GM12892 (cell line): ENCODE measurements at regions not wholly inside any gene's neighbourhood (a gene's known extent, or its start where the extent isn't known, plus 50 kb on each side); places are given as distances from the start of the nearest gene placed in this dataset.
"Not testable (repeated sequence)": the region's sequence is repeated elsewhere in the genome, so short reads cannot be mapped to it uniquely, and the experiment has no call there.

Experiments used
- DNase-seq: peaks from one replicate; pipeline ENCODE4 v3.0.0; 2011; ENCODE audit not compliant: insufficient read length
- FAIRE-seq: peaks from 2 replicates; lab custom pipeline; 2011; peaks lifted over from hg19 to GRCh38; lab: Jason Lieb, UNC
- POLR2A ChIP-seq: IDR thresholded peaks from 2 replicates; pipeline ENCODE4 v1.6.1; 2011; ENCODE audit warnings: low read depth, low read length, control low read depth
- POLR2AphosphoS5 ChIP-seq: IDR thresholded peaks from 2 replicates; pipeline ENCODE4 v1.6.1; 2011; ENCODE audit warnings: low read depth, low read length, control low read depth
- TAF1 ChIP-seq: IDR thresholded peaks from 2 replicates; pipeline ENCODE4 v1.6.1; 2011; ENCODE audit warnings: low read depth, mild to moderate bottlenecking, control low read depth, low read length, borderline replicate concordance

DNA sequence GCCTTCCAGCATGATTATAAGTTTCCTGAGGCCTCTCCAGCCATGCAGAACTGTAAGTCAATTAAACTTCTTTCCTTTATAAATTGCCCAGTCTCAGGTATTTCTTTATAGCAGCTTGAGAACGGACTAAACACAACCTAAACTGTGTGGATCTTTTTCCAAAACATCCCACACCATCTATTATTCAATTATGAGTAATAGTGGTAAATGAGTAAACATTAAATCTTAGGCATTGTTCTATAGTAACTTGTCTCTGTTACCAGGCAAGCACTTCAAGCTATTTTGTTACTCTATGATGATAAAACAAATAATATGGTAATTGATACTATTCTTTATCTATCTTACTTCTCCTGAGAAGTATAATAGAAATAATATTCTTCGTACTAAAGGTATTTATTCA lies 536.9 kb upstream of the CHAC2 start:
- TF ChIP-seq POLR2AphosphoS5 (no peak), POLR2A (no peak), TAF1 (no peak)
- FAIRE-seq (no peak), DNase-seq (no peak)

DNA sequence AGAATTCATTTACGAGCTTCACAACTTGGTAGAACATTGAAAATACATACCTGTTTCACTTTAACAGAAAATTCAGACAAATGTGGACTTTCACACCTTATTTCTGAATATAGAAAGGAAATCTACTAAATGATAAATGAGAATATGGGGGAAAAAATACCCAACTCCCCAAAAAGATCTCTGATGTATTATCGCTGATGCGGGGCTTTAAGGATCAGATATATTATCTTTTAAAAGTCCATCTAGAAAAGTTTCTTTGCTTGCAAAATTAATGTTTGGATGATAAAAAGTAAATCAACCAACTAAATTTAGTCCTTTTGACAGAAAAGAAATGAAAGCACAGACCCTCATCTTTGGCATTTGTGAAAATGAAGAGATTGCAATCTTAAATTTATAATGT lies 540.1 kb upstream of the CHAC2 start:
- FAIRE-seq (no peak), DNase-seq (no peak)
- TF ChIP-seq POLR2A (no peak), POLR2AphosphoS5 (no peak), TAF1 (no peak)

GRCh38 chr2:53220969-53221368 lies 546.6 kb upstream of the CHAC2 start:
- FAIRE-seq (no peak), DNase-seq (no peak)

GRCh38 chr2:53217250-53217649 lies 550.4 kb upstream of the CHAC2 start:
- FAIRE-seq, result no peak
- DNase-seq, result no peak
- TF ChIP-seq POLR2A, result no peak
- no peak for TF ChIP-seq TAF1
- TF ChIP-seq POLR2AphosphoS5, result no peak

More at GRCh38 chr2:53220969-53221368, 546.6 kb upstream of the CHAC2 start:
- TF ChIP-seq POLR2A, result no peak
- TF ChIP-seq POLR2AphosphoS5, result no peak
- no peak for TF ChIP-seq TAF1

DNA sequence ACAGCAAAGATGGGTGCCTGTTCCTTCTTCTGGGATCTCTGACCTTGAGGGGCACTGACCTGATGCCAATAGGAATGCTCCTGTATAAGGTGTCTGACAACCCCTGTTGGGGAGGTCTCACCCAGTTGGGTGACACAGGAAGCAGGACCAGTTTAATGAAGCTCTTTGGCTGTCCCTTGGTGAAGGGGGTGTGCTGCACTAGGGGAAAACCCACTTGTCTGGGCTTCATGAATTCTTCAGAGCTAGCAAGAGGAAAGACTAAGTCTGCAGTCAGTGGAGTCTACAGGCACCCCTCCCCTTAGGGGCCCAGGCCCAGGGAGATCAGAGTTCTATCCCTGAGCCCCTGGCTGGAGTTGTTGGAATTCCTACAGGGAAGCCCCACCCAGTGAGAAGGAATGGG lies 550.8 kb upstream of the CHAC2 start:
- DNase-seq (no peak), FAIRE-seq (no peak)
- TF ChIP-seq POLR2A (no peak), POLR2AphosphoS5 (no peak), TAF1 (no peak)

DNA sequence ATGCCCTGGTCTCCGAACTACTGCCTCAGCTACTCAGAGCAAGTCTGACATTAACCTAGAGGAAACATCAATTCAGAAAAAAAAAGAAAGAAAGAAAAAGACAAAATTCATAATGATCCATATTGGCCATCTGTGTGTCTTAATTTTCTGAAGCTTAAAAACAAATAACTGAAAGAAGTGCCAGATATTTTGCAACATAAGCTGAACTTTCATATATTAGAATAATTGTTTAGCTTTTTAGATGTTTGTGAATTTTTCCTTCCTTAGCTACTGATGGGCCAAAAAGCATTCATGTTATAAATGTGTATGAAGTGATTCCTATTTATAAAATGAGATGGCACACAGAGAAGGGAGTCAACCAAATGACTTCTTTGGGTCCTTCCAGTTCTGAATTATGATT lies 555.0 kb upstream of the CHAC2 start:
- TF ChIP-seq POLR2AphosphoS5 (no peak), TAF1 (no peak), POLR2A (no peak)
- FAIRE-seq (no peak), DNase-seq (no peak)

- TF ChIP-seq TAF1 (no peak), POLR2A (no peak), POLR2AphosphoS5 (no peak)
- FAIRE-seq (no peak), DNase-seq (no peak)
Observed at GRCh38 chr2:53211201-53211774, 556.3 kb upstream of the CHAC2 start.

DNA sequence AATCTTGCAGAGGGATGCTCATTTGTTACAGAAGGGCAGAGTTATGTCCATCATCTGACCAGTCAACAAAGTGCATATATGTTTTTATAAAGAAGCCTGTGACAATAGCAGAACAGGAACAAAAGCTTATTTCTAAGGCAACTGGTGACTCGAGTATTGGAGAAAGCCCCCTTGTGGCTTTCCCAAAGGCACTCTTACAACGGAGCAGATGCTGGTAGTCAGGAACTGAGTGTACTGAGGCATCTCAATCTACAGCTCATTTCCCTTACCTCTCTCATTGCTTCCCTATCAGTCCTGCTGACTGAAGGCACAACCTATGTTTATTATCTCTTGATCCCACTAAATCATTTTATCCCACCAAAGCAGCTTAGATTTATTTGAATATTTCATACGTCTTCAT lies 557.1 kb upstream of the CHAC2 start:
- TF ChIP-seq POLR2A, result no peak
- no peak for TF ChIP-seq TAF1
- no peak for TF ChIP-seq POLR2AphosphoS5
- FAIRE-seq (no peak), DNase-seq (no peak)

- no peak for DNase-seq
- no peak for FAIRE-seq
- TF ChIP-seq POLR2A (no peak), POLR2AphosphoS5 (no peak), TAF1 (no peak)
Observed at GRCh38 chr2:53209679-53210458, 557.7 kb upstream of the CHAC2 start.

GRCh38 chr2:53208815-53209214 lies 558.8 kb upstream of the CHAC2 start:
- TF ChIP-seq POLR2A, result no peak
- no peak for TF ChIP-seq TAF1
- no peak for TF ChIP-seq POLR2AphosphoS5
- no peak for FAIRE-seq

GRCh38 chr2:53206226-53206625 lies 561.4 kb upstream of the CHAC2 start:
- not testable (repeated sequence) for FAIRE-seq

More at GRCh38 chr2:53208815-53209214, 558.8 kb upstream of the CHAC2 start:
- DNase-seq, result no peak

GRCh38 chr2:53202063-53202462 lies 565.5 kb upstream of the CHAC2 start:
- FAIRE-seq (no peak), DNase-seq (no peak)
- TF ChIP-seq TAF1, result no peak
- no peak for TF ChIP-seq POLR2AphosphoS5
- TF ChIP-seq POLR2A, result no peak

More at GRCh38 chr2:53206226-53206625, 561.4 kb upstream of the CHAC2 start:
- not testable (repeated sequence) for DNase-seq

- FAIRE-seq, result no peak
- TF ChIP-seq TAF1, result no peak
- no peak for TF ChIP-seq POLR2AphosphoS5
- no peak for TF ChIP-seq POLR2A
- DNase-seq, result no peak
Observed at GRCh38 chr2:53200072-53200471, 567.5 kb upstream of the CHAC2 start.
